ENCODE measurements at regions not wholly inside any gene's neighbourhood (a gene's known extent, or its start where the extent isn't known, plus 50 kb on each side); places are given as distances from the start of the nearest gene placed in this dataset.

GRCh38 chr7:120097774-120098173 lies 175.2 kb upstream of the KCND2 start:
- TF ChIP-seq CTCF (conservative IDR thresholded peaks at IDR 0.05; ENCODE audit: low read depth, low read length), result no peak
- TF ChIP-seq EZH2 (IDR thresholded peaks at IDR 0.05; ENCODE audit: borderline replicate concordance, low read depth, low read length, poor library complexity, severe bottlenecking), result no peak

Data from A673 (cell line).